OCI-LY7 (cell line): ENCODE measurements at regions not wholly inside any gene's neighbourhood (a gene's known extent, or its start where the extent isn't known, plus 50 kb on each side); places are given as distances from the start of the nearest gene placed in this dataset.

Experiments used
- BruUV-seq: library from RNA; stranded (reverse); fragments of 400-500 nt; replicated peaks from 2 replicates; lab custom pipeline; 2021; lab: Mats Ljungman, UMichigan
- CTCF ChIA-PET: fragments of 300-600 bp; sonication (Branson Sonifier 250); formaldehyde crosslinking; loops from one replicate; lab custom pipeline; 2022; ENCODE audit warnings: antibody characterized with exemption; ENCODE audit not compliant: unreplicated experiment; lab: Charles Lee
- POLR2A ChIA-PET: fragments of 300-600 bp; sonication (Branson Sonifier 250); formaldehyde crosslinking; loops from one replicate; lab custom pipeline; 2022; ENCODE audit warnings: antibody characterized with exemption; lab: Charles Lee
- DNase-seq: peaks from one replicate; pipeline ENCODE4 v3.0.0-alpha.2; 2015; ENCODE audit warnings: low spot score
- H2AFZ ChIP-seq: fragments of 200-600 bp; sonication (generic), shearing (Covaris generic); 2 replicates; pipeline ENCODE4 v1.6.1; 2014; ENCODE audit warnings: mild to moderate bottlenecking, antibody characterized with exemption, low read length, moderate library complexity
- H3K27ac ChIP-seq: fragments of 200-600 bp; sonication (generic); 2 replicates; pipeline ENCODE4 v1.5.1; 2014; ENCODE audit warnings: mixed run types, low read depth, mild to moderate bottlenecking, moderate library complexity, low read length, inconsistent platforms; ENCODE audit not compliant: poor library complexity, severe bottlenecking
- H3K36me3 ChIP-seq: fragments of 200-600 bp; sonication (generic); 2 replicates; pipeline ENCODE4 v1.6.1; 2014; ENCODE audit warnings: mild to moderate bottlenecking, antibody characterized with exemption, low read length, moderate library complexity, mixed read lengths; ENCODE audit not compliant: insufficient read depth
- H3K4me1 ChIP-seq: fragments of 200-600 bp; sonication (generic); 2 replicates; pipeline ENCODE4 v1.5.1; 2014; ENCODE audit warnings: mild to moderate bottlenecking, low read length; ENCODE audit not compliant: insufficient read depth, poor library complexity, severe bottlenecking
- H3K4me2 ChIP-seq: fragments of 200-600 bp; sonication (generic); 2 replicates; pipeline ENCODE4 v1.6.1; 2014; ENCODE audit warnings: mild to moderate bottlenecking, low read length
- H3K4me3 ChIP-seq: fragments of 200-600 bp; sonication (generic); 2 replicates; pipeline ENCODE4 v1.5.1; 2014; ENCODE audit warnings: mild to moderate bottlenecking, low read depth, low read length; ENCODE audit not compliant: poor library complexity, severe bottlenecking
- H3K79me2 ChIP-seq: fragments of 200-600 bp; sonication (generic); 2 replicates; pipeline ENCODE4 v1.6.1; 2016; ENCODE audit warnings: low read depth, mild to moderate bottlenecking, low read length, moderate library complexity, mixed read lengths; ENCODE audit not compliant: insufficient read depth
- H3K9me2 ChIP-seq: fragments of 200-600 bp; sonication (generic); 2 replicates; pipeline ENCODE4 v1.6.1; 2016; ENCODE audit warnings: mild to moderate bottlenecking, low read length, mixed read lengths; ENCODE audit not compliant: insufficient read depth
- H3K9me3 ChIP-seq: fragments of 200-600 bp; sonication (generic); 2 replicates; pipeline ENCODE4 v1.6.1; 2014; ENCODE audit warnings: mild to moderate bottlenecking, mixed run types, low read length, mixed read lengths
- H4K20me1 ChIP-seq: fragments of 200-600 bp; sonication (generic); 2 replicates; pipeline ENCODE4 v1.6.1; 2014; ENCODE audit warnings: mild to moderate bottlenecking, antibody characterized with exemption, low read length, moderate library complexity, mixed read lengths; ENCODE audit not compliant: insufficient read depth
- EZH2phosphoT487 ChIP-seq: fragments of 200-600 bp; sonication (generic); IDR thresholded peaks from 2 replicates; pipeline ENCODE4 v1.6.1; 2018; ENCODE audit warnings: low read depth, borderline replicate concordance, mild to moderate bottlenecking, mixed run types, antibody characterized with exemption, low read length, moderate library complexity, mixed read lengths
- intact Hi-C: fragments of 100-400 bp; cut with micrococcal nuclease; formaldehyde crosslinking; loops from one replicate; pipeline ENCODE4 v1.10.0; 2022; ENCODE audit not compliant: unreplicated experiment
- TF ChIP-seq, protein P1 (sequence below): fragments of 200-600 bp; sonication (generic); conservative IDR thresholded peaks from 2 replicates; pipeline ENCODE4 v1.5.1; 2014; ENCODE audit warnings: mild to moderate bottlenecking, antibody characterized with exemption, low read length, moderate library complexity, mixed read lengths

DNA sequence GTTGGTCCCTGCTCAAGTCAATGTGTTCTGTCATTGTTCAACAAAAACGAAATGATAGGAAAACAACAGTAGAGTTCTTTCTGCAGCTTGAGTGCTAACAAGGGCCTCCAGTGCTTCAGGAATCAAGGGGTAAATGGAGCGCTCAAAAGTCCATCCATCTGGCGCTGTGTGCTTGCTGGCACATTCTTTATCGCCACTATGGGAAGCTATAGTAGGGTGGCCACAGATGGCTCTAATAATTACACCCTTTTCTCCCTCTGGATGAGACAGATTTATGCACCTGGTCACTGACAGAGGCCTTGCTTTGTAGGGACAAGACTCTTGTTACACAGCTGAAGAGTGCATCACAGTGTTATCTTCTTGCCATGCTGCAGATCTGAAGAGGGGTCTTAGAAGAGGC lies 136.0 kb downstream of the GDAP2 start:
- BruUV-seq = no TSS peak

DNA sequence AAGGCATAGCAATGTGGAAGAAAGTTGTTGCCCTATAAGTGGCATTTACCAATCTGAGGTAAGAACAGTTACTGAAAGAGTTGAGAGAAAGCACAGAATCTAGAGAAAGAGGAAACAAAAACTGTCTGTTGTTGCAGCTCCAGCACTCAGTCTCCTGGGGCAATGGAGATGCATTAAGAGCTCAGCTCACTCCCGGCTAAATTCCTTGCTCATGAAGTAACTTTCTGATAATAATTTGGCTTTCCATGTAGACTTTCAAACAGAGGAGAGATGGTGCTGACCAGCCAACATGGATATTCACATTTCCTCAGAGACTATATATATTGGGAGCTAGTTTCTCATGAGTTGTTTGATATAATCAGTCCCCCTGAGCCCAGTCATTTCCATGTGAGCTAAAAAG lies 135.3 kb downstream of the GDAP2 start:
- POLR2A ChIA-PET = interaction anchor here (0.6 kb wide), 1 partner anchor 432 kb away, joined by 3 read pairs; no protein-coding TSS in a partner anchor
- DNase-seq = no peak
- Histone ChIP-seq H3K36me3 (no peaks in the 10 kb centered on the region), H3K9me2 (no peaks in the 10 kb centered on the region), H3K4me3 (no peak overlapping the region), H4K20me1 (no peaks in the 10 kb centered on the region), H3K4me2 (no peak overlapping the region), H3K4me1 (no peaks in the 10 kb centered on the region), H2AFZ (no peak overlapping the region), H3K27ac (no peak overlapping the region), H3K9me3 (no peaks in the 10 kb centered on the region), H3K79me2 (no peaks in the 10 kb centered on the region)
- no TSS peak for BruUV-seq
- CTCF ChIA-PET = no interaction called here
- TF ChIP-seq, protein P1, sequence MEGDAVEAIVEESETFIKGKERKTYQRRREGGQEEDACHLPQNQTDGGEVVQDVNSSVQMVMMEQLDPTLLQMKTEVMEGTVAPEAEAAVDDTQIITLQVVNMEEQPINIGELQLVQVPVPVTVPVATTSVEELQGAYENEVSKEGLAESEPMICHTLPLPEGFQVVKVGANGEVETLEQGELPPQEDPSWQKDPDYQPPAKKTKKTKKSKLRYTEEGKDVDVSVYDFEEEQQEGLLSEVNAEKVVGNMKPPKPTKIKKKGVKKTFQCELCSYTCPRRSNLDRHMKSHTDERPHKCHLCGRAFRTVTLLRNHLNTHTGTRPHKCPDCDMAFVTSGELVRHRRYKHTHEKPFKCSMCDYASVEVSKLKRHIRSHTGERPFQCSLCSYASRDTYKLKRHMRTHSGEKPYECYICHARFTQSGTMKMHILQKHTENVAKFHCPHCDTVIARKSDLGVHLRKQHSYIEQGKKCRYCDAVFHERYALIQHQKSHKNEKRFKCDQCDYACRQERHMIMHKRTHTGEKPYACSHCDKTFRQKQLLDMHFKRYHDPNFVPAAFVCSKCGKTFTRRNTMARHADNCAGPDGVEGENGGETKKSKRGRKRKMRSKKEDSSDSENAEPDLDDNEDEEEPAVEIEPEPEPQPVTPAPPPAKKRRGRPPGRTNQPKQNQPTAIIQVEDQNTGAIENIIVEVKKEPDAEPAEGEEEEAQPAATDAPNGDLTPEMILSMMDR = no peak
- TF ChIP-seq EZH2phosphoT487 = no peak
- intact Hi-C loops = loop anchor here (5.0 kb wide), 1 partner anchor 73 kb away; no protein-coding TSS in a partner anchor

More for the DNA sequence above, 136.0 kb downstream of the GDAP2 start:
- Histone ChIP-seq H3K4me2 (no peak overlapping the region), H3K36me3 (no peaks in the 10 kb centered on the region), H4K20me1 (no peaks in the 10 kb centered on the region), H3K4me3 (no peak overlapping the region), H3K9me2 (no peaks in the 10 kb centered on the region), H3K9me3 (no peaks in the 10 kb centered on the region), H3K4me1 (no peaks in the 10 kb centered on the region), H3K79me2 (no peaks in the 10 kb centered on the region), H2AFZ (no peak overlapping the region), H3K27ac (no peak overlapping the region)
- ChIA-PET POLR2A (no interaction called here), CTCF (no interaction called here)
- intact Hi-C loops = loop anchor here (5.0 kb wide), 1 partner anchor 74 kb away; no protein-coding TSS in a partner anchor
- no peak for DNase-seq
- TF ChIP-seq, protein P1 = no peak
- TF ChIP-seq EZH2phosphoT487 = no peak

DNA sequence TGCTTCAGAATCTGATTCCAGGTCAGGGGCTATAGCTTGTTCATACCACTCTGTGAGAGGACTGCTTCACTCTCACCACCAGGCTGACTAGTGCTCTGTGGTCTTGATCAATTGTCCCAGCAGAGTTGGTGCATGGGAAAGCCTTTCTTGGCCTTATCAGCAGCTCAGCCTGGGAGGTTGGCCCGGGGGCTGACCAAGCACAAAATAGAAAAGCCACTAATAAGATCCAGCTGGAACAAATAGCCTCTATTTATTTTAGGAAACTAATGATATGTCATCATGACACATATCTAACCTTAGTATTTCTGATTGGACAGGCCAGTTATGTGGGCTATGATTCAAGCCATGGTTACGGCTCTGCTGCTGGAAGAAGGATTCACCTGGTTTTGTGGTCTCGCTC lies 134.2 kb downstream of the GDAP2 start:
- DNase-seq = no peak
- no peak overlapping the region for H2AFZ ChIP-seq
- no peaks in the 10 kb centered on the region for H4K20me1 ChIP-seq
- H3K9me2 ChIP-seq = no peaks in the 10 kb centered on the region
- no peaks in the 10 kb centered on the region for H3K36me3 ChIP-seq
- intact Hi-C loops = no loop called here
- H3K27ac ChIP-seq = no peak overlapping the region
- no peak for TF ChIP-seq EZH2phosphoT487
- TF ChIP-seq, protein P1 = no peak
- no peaks in the 10 kb centered on the region for H3K79me2 ChIP-seq
- H3K9me3 ChIP-seq = no peaks in the 10 kb centered on the region
- no TSS peak for BruUV-seq
- no peak overlapping the region for H3K4me3 ChIP-seq
- POLR2A ChIA-PET = interaction anchor here (1.0 kb wide), 1 partner anchor 82 kb away, joined by 3 read pairs; no protein-coding TSS in a partner anchor
- no peak overlapping the region for H3K4me2 ChIP-seq
- no peaks in the 10 kb centered on the region for H3K4me1 ChIP-seq
- CTCF ChIA-PET = no interaction called here
